ENCODE measurements at regions not wholly inside any gene's neighbourhood (a gene's known extent, or its start where the extent isn't known, plus 50 kb on each side); places are given as distances from the start of the nearest gene placed in this dataset.

DNA sequence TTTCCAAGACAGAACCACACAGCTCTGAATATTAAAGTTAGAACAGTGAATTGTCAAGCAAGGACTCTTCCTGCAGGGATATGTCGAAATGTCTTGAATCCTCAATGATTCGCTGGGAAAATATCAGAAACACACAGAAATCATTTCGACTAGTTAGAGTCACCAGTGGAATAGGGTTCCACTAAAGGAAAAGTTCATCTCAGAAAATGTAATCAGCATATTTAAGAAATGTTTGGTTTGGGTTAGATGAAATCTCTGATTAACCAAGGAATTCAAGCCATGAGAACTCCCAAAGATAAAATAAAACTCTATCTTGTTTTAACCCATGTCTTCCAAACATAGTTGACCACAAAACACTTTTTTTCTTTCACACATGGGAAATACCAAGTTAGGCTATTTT is 621.0 kb upstream of the NRSN1 start:
- no peak for TF ChIP-seq CTCF (IDR thresholded peaks at IDR 0.05; ENCODE audit: poor library complexity, severe bottlenecking)
- TF ChIP-seq, protein P1, sequence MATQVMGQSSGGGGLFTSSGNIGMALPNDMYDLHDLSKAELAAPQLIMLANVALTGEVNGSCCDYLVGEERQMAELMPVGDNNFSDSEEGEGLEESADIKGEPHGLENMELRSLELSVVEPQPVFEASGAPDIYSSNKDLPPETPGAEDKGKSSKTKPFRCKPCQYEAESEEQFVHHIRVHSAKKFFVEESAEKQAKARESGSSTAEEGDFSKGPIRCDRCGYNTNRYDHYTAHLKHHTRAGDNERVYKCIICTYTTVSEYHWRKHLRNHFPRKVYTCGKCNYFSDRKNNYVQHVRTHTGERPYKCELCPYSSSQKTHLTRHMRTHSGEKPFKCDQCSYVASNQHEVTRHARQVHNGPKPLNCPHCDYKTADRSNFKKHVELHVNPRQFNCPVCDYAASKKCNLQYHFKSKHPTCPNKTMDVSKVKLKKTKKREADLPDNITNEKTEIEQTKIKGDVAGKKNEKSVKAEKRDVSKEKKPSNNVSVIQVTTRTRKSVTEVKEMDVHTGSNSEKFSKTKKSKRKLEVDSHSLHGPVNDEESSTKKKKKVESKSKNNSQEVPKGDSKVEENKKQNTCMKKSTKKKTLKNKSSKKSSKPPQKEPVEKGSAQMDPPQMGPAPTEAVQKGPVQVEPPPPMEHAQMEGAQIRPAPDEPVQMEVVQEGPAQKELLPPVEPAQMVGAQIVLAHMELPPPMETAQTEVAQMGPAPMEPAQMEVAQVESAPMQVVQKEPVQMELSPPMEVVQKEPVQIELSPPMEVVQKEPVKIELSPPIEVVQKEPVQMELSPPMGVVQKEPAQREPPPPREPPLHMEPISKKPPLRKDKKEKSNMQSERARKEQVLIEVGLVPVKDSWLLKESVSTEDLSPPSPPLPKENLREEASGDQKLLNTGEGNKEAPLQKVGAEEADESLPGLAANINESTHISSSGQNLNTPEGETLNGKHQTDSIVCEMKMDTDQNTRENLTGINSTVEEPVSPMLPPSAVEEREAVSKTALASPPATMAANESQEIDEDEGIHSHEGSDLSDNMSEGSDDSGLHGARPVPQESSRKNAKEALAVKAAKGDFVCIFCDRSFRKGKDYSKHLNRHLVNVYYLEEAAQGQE (IDR thresholded peaks at IDR 0.05; ENCODE audit: borderline replicate concordance), result no peak
- TF ChIP-seq MXI1 (conservative IDR thresholded peaks at IDR 0.05; ENCODE audit: poor library complexity, severe bottlenecking), result no peak
- TF ChIP-seq POLR2AphosphoS5 (IDR thresholded peaks at IDR 0.05), result no peak
- TF ChIP-seq EP300 (conservative IDR thresholded peaks at IDR 0.05; ENCODE audit: poor library complexity, severe bottlenecking), result no peak
- TF ChIP-seq RAD21 (conservative IDR thresholded peaks at IDR 0.05), result no peak
- no peak for TF ChIP-seq EZH2 (IDR thresholded peaks at IDR 0.05; ENCODE audit: borderline replicate concordance, insufficient read depth, low read length, poor library complexity, severe bottlenecking)
- no peak for TF ChIP-seq SMC3 (conservative IDR thresholded peaks at IDR 0.05; ENCODE audit: poor library complexity)
- no peak for TF ChIP-seq TAF1 (IDR thresholded peaks at IDR 0.05; ENCODE audit: low read depth)

Measured in neural cell (in vitro differentiated cells).